HL-60 (cell line): ENCODE measurements at regions not wholly inside any gene's neighbourhood (a gene's known extent, or its start where the extent isn't known, plus 50 kb on each side); places are given as distances from the start of the nearest gene placed in this dataset.

Experiments used
- DNase-seq, 2 experiments: peaks; one replicate each; pipeline ENCODE4 v3.0.0-alpha.2; 2010 to 2020; ENCODE audit warnings: low read depth in 1 of 2, low spot score in 1 of 2
- H3K27ac ChIP-seq: fragments of 250-450 bp; sonication (Bioruptor Pico); replicated peaks from 2 replicates; pipeline ENCODE4 v1.5.1; 2020; ENCODE audit warnings: mild to moderate bottlenecking, moderate library complexity
- H3K27me3 ChIP-seq: fragments of 250-450 bp; sonication (Bioruptor Pico); 2 replicates; pipeline ENCODE4 v1.5.1; 2021; ENCODE audit warnings: mild to moderate bottlenecking, moderate library complexity; ENCODE audit not compliant: insufficient read depth, poor library complexity, severe bottlenecking
- H3K4me3 ChIP-seq: replicated peaks from 2 replicates; pipeline ENCODE4 v1.5.1; 2011; ENCODE audit warnings: mild to moderate bottlenecking, control low read depth, low read length; ENCODE audit not compliant: insufficient read depth
- CTCF ChIP-seq: IDR thresholded peaks from one replicate; pipeline ENCODE4 v1.5.1; 2011; ENCODE audit warnings: low read length, control low read depth, inconsistent platforms; ENCODE audit not compliant: insufficient read depth
- GABPA ChIP-seq: IDR thresholded peaks from 2 replicates; pipeline ENCODE4 v1.6.1; 2012; ENCODE audit warnings: low read depth
- POLR2AphosphoS5 ChIP-seq: IDR thresholded peaks from 2 replicates; pipeline ENCODE4 v1.6.1; 2012; ENCODE audit warnings: low read depth
- REST ChIP-seq: IDR thresholded peaks from 2 replicates; pipeline ENCODE4 v1.6.1; 2012; ENCODE audit warnings: low read depth; ENCODE audit not compliant: insufficient replicate concordance
- SPI1 ChIP-seq: IDR thresholded peaks from 2 replicates; pipeline ENCODE4 v1.6.1; 2012; ENCODE audit warnings: low read depth, mild to moderate bottlenecking, borderline replicate concordance

GRCh38 chr4:31183256-31183655 is 463.1 kb downstream of the PCDH7 start:
- DNase-seq = no peak
- no peak overlapping the region for H3K27ac ChIP-seq
- no peak overlapping the region for H3K4me3 ChIP-seq
- TF ChIP-seq GABPA = no peak
- no peak for TF ChIP-seq POLR2AphosphoS5
- no peak for TF ChIP-seq CTCF
- TF ChIP-seq REST = no peak
- TF ChIP-seq SPI1 = no peak
- H3K27me3 ChIP-seq = no peaks in the 10 kb centered on the region

- no peak for DNase-seq
- Histone ChIP-seq H3K27ac (no peak overlapping the region), H3K4me3 (no peak overlapping the region), H3K27me3 (no peaks in the 10 kb centered on the region)
- TF ChIP-seq REST (no peak), CTCF (no peak), GABPA (no peak), SPI1 (no peak), POLR2AphosphoS5 (no peak)
These were observed 464.9 kb downstream of the PCDH7 start for GRCh38 chr4:31185014-31185585.

- DNase-seq = no peak
- Histone ChIP-seq H3K27me3 (no peaks in the 10 kb centered on the region), H3K27ac (no peak overlapping the region), H3K4me3 (no peak overlapping the region)
- TF ChIP-seq GABPA (no peak), POLR2AphosphoS5 (no peak), CTCF (no peak), SPI1 (no peak), REST (no peak)
These were observed 467.8 kb downstream of the PCDH7 start for GRCh38 chr4:31187979-31188378.
